ENCODE measurements at regions not wholly inside any gene's neighbourhood (a gene's known extent, or its start where the extent isn't known, plus 50 kb on each side); places are given as distances from the start of the nearest gene placed in this dataset.

GRCh38 chr13:30846866-30847265 lies 59.2 kb upstream of the MEDAG start (continued):
- TF ChIP-seq KDM4A (IDR thresholded peaks at IDR 0.05; ENCODE audit: low read depth, low read length, severe bottlenecking) (no peak), BRCA1 (IDR thresholded peaks at IDR 0.05; ENCODE audit: low read depth, low read length) (no peak), TAF7 (optimal IDR thresholded peaks at IDR 0.05; ENCODE audit: borderline replicate concordance, low read depth, low read length) (no peak), E2F6 (IDR thresholded peaks at IDR 0.05) (no peak), YY1 (IDR thresholded peaks at IDR 0.05; ENCODE audit: low read depth, low read length) (no peak), CHD1 (IDR thresholded peaks at IDR 0.05; ENCODE audit: low read depth, low read length) (no peak)

All from H1 (cell line).